Subcutaneous abdominal adipose tissue (tissue), 5 donors: ENCODE measurements at regions not wholly inside any gene's neighbourhood (a gene's known extent, or its start where the extent isn't known, plus 50 kb on each side); places are given as distances from the start of the nearest gene placed in this dataset.

Experiments
- H3K27ac ChIP-seq: one replicate; pipeline ENCODE4 v1.7.0; 2013; ENCODE audit warnings: low read depth, mild to moderate bottlenecking, inconsistent platforms, low read length, moderate library complexity
- H3K27me3 ChIP-seq, 5 donors: one replicate each; pipeline ENCODE4 v1.7.0; 2013; ENCODE audit warnings: low read length in 5 of 5, inconsistent platforms in 1 of 5; ENCODE audit not compliant: control insufficient read depth in 5 of 5, insufficient read depth in 4 of 5
- H3K36me3 ChIP-seq, 5 donors: one replicate each; pipeline ENCODE4 v1.7.0; 2013; ENCODE audit warnings: low read length in 5 of 5; ENCODE audit not compliant: control insufficient read depth in 5 of 5, insufficient read depth in 5 of 5
- H3K4me1 ChIP-seq, 5 donors: one replicate each; pipeline ENCODE4 v1.7.0; 2013; ENCODE audit warnings: low read length in 5 of 5, mild to moderate bottlenecking in 3 of 5, moderate library complexity in 1 of 5; ENCODE audit not compliant: control insufficient read depth in 5 of 5, insufficient read depth in 5 of 5
- H3K4me3 ChIP-seq, 5 donors: one replicate each; pipeline ENCODE4 v1.7.0; 2013; ENCODE audit warnings: low read length in 5 of 5, low read depth in 1 of 5
- H3K9ac ChIP-seq, 5 donors: one replicate each; pipeline ENCODE4 v1.7.0; 2013; ENCODE audit warnings: low read length in 5 of 5, mild to moderate bottlenecking in 4 of 5, moderate library complexity in 3 of 5
- H3K9me3 ChIP-seq, 5 donors: one replicate each; pipeline ENCODE4 v1.7.0; 2013; ENCODE audit warnings: low read length in 5 of 5; ENCODE audit not compliant: control insufficient read depth in 5 of 5
- donor health status: healthy.
- donor health status: healthy.
- donor health status: healthy.
- donor health status: healthy.
- donor health status: healthy.

GRCh38 chr11:110991661-110992355 lies 253.7 kb upstream of the POU2AF2 start:
- Histone ChIP-seq H3K9ac (peak overlapping the region in 1 of 5 donors; percentile 25), H3K27ac (peak overlapping the region; percentile 76), H3K4me3 (no peak overlapping the region), H3K27me3 (no peaks in the 10 kb centered on the region), H3K4me1 (peaks cover 0 to 40% (median 34%) of the 10 kb centered on the region in 5 donors), H3K9me3 (no peaks in the 10 kb centered on the region), H3K36me3 (no peaks in the 10 kb centered on the region)

GRCh38 chr11:110990311-110990710 lies 255.2 kb upstream of the POU2AF2 start:
- Histone ChIP-seq H3K27me3 (no peaks in the 10 kb centered on the region), H3K4me1 (peaks cover 0 to 40% (median 34%) of the 10 kb centered on the region in 5 donors), H3K9me3 (no peaks in the 10 kb centered on the region), H3K9ac (no peak overlapping the region), H3K27ac (peak overlapping the region; percentile 76), H3K36me3 (no peaks in the 10 kb centered on the region), H3K4me3 (no peak overlapping the region)

GRCh38 chr11:110989428-110990133 lies 255.9 kb upstream of the POU2AF2 start:
- Histone ChIP-seq H3K9ac (no peak overlapping the region), H3K4me1 (peaks cover 0 to 40% (median 34%) of the 10 kb centered on the region in 5 donors), H3K4me3 (no peak overlapping the region), H3K27me3 (no peaks in the 10 kb centered on the region), H3K36me3 (no peaks in the 10 kb centered on the region), H3K27ac (peak overlapping the region; percentile 76), H3K9me3 (no peaks in the 10 kb centered on the region)

GRCh38 chr11:110988671-110989070 lies 256.9 kb upstream of the POU2AF2 start:
- Histone ChIP-seq H3K9ac (no peak overlapping the region), H3K4me3 (no peak overlapping the region), H3K4me1 (peaks cover 0 to 40% (median 34%) of the 10 kb centered on the region in 5 donors)

GRCh38 chr11:110986016-110986415 lies 259.5 kb upstream of the POU2AF2 start:
- H3K9ac ChIP-seq = no peak overlapping the region
- no peaks in the 10 kb centered on the region for H3K9me3 ChIP-seq
- H3K27me3 ChIP-seq = no peaks in the 10 kb centered on the region
- H3K27ac ChIP-seq = no peak overlapping the region
- H3K4me1 ChIP-seq = peaks cover 0 to 25% (median 20%) of the 10 kb centered on the region in 5 donors
- no peaks in the 10 kb centered on the region for H3K36me3 ChIP-seq
- H3K4me3 ChIP-seq = no peak overlapping the region

More at GRCh38 chr11:110988671-110989070, 256.9 kb upstream of the POU2AF2 start:
- peak overlapping the region; percentile 76 for H3K27ac ChIP-seq
- H3K36me3 ChIP-seq = no peaks in the 10 kb centered on the region
- no peaks in the 10 kb centered on the region for H3K27me3 ChIP-seq
- no peaks in the 10 kb centered on the region for H3K9me3 ChIP-seq

GRCh38 chr11:110985547-110985946 lies 260.0 kb upstream of the POU2AF2 start:
- H3K4me1 ChIP-seq = peaks cover 0 to 20% (median 16%) of the 10 kb centered on the region in 5 donors
- H3K27me3 ChIP-seq = no peaks in the 10 kb centered on the region
- H3K36me3 ChIP-seq = no peaks in the 10 kb centered on the region
- H3K9me3 ChIP-seq = no peaks in the 10 kb centered on the region
- no peak overlapping the region for H3K4me3 ChIP-seq
- no peak overlapping the region for H3K9ac ChIP-seq
- H3K27ac ChIP-seq = no peak overlapping the region

- Histone ChIP-seq H3K27me3 (no peaks in the 10 kb centered on the region), H3K9ac (no peak overlapping the region), H3K4me3 (no peak overlapping the region), H3K27ac (no peak overlapping the region), H3K9me3 (peaks cover 0 to 1% (median 0%) of the 10 kb centered on the region in 5 donors), H3K4me1 (peaks cover 0 to 12% (median 8%) of the 10 kb centered on the region in 5 donors), H3K36me3 (no peaks in the 10 kb centered on the region)
Measured at GRCh38 chr11:110984693-110985092, 260.8 kb upstream of the POU2AF2 start.

GRCh38 chr11:110984147-110984546 lies 261.4 kb upstream of the POU2AF2 start:
- H3K9me3 ChIP-seq = peaks cover 0 to 6% (median 0%) of the 10 kb centered on the region in 5 donors

GRCh38 chr11:110982214-110982613 lies 263.3 kb upstream of the POU2AF2 start:
- Histone ChIP-seq H3K4me3 (no peak overlapping the region), H3K27me3 (no peaks in the 10 kb centered on the region), H3K36me3 (no peaks in the 10 kb centered on the region), H3K9me3 (peaks cover 0 to 13% (median 0%) of the 10 kb centered on the region in 5 donors), H3K27ac (no peak overlapping the region), H3K9ac (no peak overlapping the region), H3K4me1 (no peaks in the 10 kb centered on the region)

More at GRCh38 chr11:110984147-110984546, 261.4 kb upstream of the POU2AF2 start:
- Histone ChIP-seq H3K4me3 (no peak overlapping the region), H3K4me1 (peaks cover 0 to 6% (median 4%) of the 10 kb centered on the region in 5 donors), H3K36me3 (no peaks in the 10 kb centered on the region), H3K27ac (no peak overlapping the region), H3K27me3 (no peaks in the 10 kb centered on the region), H3K9ac (no peak overlapping the region)

- Histone ChIP-seq H3K9me3 (peaks cover 0 to 13% (median 0%) of the 10 kb centered on the region in 5 donors), H3K9ac (no peak overlapping the region), H3K36me3 (no peaks in the 10 kb centered on the region), H3K4me1 (no peaks in the 10 kb centered on the region), H3K4me3 (no peak overlapping the region), H3K27me3 (no peaks in the 10 kb centered on the region), H3K27ac (no peak overlapping the region)
Measured at GRCh38 chr11:110979696-110980095, 265.8 kb upstream of the POU2AF2 start.
